ENCODE measurements at regions not wholly inside any gene's neighbourhood (a gene's known extent, or its start where the extent isn't known, plus 50 kb on each side); places are given as distances from the start of the nearest gene placed in this dataset.

DNA sequence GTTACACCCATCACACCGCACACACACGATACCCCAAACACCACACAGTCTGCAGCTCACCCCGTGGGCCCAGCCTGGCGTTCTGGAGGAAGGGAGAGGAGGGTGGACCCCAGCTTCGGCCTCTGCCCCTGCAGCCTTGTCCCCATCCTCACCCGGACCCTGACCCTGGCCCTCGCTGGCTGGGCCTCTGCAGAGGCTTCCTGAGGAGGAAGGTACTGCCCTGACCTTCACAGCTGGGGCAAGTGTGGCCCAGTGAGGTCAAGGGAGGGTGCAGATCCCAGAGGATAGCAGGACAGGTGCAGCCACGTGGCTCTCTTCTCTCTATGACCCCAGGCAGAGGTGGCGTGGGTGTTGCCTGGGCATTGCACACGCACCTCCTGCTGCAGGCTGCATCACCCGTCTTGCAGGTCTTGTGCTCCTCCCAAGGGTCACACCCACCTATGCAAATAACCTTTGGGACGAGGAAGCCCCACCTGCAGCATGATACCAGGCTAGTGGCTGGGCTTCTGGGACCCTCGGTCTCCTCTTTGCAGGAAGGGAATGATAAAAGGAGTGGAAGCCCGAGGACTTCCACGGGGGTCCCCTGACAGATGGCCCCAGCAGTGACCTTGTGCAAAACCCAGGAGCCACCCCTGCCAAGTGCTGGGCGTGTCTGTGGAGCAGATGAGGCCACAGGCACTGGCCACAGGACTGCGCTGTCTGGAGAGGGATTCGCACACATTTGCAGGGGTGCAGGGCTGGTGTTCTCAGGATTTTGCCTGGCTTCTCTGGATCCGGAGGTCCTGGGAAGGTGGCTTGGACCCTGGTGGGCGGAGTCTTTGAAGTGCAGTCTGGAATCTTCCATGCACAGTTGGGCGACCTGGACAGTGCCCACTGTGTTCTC, 1241.5 kb downstream of the BRD1 start:
- no peak for DNase-seq

DNA sequence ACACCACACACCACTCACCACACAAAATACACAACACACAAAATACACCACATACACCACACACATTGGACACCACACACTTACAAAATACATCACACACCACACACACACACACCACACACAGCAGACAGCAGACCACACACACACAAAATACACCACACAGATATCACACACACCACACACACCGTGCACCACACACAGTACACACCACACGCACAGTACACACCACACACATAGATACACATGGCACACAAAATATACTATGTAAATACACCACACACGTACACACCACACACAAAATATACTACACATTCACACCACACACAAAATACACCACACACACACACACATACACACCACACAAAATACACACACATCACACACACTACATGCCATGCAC, 1243.5 kb downstream of the BRD1 start:
- DNase-seq: no peak

DNA sequence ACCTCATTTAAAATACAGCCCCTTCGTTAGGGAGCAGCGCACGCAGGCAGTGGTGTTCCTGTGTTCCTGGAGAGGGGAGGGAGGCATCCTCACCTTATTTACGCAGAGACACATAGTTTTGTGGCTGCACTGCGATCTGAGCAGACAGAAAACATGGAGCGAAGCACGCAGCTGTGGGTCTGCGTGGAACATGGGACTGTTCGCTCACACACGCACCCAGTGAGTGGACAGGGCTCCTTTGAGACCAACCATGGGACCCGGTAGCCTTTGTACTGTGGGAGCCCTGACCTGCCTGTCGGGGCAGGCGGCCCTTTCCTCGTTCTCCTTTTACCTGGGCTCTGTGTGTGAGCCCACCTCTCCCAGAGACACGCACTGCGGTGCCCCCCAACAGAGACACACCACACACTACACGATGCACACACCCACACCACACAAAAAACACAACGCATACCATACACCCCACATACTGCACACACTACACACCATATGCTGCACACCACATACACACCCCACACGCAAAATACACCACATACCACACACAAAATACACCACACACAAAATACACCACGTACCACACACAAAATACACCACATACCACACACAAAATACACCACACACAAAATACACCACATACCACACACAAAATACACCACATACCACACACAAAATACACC, 1245.7 kb downstream of the BRD1 start:
- DNase-seq: no peak

DNA sequence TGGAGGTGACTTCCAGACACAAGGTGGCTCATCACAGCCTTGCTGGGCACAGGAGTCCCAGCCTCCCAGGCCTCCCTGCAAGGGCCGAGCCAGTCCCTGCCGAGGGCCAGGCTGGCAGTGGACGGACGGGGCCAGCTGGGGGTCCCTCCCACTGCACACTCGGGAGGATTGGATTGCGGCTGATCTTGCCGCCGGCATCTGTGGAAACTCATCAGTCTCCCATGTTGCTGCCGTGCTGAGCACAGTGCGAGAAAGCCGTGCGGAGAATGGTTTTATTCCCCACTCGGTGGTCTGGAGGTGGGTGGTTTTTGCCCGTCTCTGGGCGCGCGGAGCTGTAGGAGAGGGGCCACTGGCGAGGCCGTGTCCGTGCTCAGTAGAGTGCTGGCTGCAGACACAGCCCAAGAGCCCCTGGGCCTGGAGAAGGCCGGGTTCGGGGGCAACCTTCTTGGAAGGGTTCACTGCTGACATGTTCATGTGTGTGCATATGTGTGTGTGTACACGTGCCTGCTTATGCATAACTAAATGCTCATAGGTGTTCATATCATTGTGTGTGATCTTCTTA, 1246.4 kb downstream of the BRD1 start:
- DNase-seq: no peak

DNA sequence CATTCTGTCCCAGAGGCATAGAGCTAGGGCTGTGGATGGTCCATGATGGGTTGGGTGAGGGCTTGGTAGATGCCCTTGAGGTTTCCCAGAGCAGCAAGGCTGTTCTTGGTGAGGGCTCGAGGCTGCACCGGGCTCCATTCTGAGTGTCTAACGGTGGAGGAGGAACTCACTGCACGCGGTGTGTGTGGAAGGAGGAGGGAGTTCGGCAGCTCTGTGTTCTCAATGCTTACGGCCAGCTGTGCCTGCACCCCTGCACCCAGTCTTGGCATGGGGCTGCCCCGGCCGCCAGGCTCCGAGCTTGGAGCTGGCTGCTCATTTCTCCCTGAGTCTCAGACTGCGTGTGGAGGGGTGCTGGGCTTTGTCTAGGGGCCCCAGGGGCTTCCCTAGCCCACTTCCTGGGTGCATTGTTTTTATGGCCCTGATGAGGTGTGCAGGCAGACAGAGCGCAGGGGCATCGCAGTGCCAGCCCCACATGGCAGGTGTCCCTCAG, 1247.1 kb downstream of the BRD1 start:
- no peak for DNase-seq

DNA sequence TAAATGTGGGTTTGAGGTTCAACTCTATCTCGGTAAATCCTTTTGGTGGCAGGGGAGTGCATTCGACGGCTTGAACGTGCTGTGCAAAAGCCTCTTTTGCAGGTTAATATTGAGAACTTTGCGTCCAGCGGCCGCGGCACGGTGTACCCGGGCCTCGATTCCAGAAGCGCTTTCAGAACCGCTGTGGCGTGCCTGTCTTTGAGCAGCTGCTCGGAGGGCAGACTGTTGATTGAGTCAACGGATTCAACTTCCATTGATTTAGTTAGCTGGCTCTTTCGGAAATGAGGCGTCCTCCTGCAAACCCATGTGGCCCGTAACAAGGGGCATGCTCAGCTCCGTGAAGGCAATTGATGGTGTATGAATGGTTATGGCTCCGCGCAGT, 1247.8 kb downstream of the BRD1 start:
- DNase-seq: no peak

DNA sequence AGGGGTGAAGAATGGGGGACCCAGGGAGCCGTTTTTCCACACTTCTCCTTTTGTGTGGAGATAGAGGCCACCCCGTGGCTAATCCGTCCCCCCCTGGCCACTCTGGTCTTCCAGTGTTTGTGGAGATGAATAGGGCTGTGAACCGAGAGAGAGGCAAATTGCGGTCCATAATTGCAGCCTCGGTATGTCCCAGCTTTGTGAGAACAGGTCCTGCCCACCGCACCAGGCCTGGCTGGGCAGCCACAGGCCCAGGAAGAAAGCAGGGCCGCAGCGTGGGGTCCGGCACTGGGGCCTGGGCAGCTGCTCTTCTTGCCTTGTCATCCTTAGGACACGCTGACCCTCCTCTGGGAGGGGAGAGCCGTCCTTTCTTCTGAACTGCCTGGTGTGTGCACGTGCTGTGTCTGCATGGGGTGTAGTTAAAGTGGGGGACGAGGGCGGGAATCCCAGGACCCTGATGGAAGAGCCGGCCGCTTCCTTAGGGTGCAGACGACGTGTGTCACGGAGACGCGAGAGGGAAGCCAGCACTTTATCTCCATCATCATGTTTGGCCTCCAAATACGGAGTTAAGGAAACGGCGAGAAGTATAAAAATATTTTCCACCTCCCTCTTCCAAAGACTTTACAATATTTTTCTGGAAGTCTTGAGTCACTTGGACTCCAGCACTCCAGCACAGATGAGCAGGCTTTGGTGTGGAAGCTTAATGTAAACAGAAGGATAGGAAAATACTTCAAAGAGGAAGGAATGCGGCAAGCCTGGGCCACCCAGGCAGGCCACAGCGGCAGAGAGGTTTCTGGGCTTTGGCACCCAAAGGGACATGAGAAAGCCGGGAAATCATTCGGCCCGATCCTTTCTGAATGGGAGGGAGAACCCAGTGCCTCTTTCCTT, 1248.4 kb downstream of the BRD1 start:
- DNase-seq: no peak

DNA sequence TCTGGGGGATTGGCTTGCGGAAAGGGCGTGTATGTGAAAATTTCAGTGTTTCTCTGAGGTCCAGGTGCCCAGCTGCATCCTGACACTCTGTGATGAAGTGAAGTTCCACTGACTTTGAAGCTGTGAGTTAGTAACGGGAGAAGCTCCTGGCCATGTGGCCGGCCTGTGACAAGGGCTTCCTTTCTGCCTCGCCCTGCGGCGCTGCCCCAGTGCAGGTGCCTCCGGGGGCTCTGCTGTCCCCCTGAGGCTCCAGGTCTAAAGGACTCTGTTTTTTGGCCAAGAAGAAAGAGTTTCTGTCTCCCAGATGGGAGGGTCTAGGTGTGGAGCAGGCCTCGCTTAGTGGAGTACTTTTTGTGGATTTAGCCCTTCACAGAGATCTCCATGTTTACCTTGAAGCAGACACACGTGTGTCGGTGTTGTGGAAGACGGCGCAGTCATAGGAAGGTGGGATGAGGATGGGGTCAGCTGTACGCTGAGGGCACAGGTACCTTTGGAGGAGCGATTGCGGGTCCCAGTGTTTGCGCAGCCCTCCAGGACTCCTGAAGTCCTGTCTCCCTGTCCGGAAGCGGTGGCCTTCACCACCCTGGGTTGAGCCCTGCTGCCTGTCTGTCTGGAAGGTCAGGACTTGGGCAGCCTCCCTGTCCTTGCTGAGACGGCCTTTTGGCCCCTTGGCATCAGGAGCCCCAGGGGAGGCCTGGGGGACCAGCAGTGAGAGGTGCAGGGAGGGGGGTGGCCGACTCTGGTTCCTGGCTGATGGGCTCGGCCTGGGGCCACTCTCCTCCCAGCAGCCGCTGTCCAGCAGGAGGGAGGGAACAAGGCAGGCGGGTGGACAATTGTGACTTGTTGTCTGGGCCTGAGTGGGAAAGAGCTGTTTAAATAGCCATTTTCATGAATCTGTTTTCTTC, 1249.3 kb downstream of the BRD1 start:
- DNase-seq: no peak

DNA sequence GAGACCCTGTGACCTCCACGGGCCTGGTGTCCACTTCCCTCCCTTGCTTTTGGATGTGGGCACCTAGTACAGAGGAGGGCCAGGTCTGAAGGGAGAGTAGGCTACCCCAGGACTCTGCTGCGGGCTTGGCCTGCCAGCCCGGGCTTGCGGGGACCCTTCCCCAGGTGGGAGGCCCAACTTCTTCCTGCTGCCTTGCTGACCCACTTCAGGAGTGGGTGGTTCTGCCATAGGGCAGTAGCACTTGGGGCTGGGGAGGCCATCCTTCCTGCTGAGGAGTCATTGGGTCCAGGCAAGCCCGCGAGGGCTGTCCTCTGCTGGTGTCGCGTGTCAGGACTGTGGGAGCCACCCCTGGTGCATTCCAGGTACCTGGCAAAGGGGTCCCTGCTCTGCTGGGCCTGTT, 1250.0 kb downstream of the BRD1 start:
- no peak for DNase-seq

DNA sequence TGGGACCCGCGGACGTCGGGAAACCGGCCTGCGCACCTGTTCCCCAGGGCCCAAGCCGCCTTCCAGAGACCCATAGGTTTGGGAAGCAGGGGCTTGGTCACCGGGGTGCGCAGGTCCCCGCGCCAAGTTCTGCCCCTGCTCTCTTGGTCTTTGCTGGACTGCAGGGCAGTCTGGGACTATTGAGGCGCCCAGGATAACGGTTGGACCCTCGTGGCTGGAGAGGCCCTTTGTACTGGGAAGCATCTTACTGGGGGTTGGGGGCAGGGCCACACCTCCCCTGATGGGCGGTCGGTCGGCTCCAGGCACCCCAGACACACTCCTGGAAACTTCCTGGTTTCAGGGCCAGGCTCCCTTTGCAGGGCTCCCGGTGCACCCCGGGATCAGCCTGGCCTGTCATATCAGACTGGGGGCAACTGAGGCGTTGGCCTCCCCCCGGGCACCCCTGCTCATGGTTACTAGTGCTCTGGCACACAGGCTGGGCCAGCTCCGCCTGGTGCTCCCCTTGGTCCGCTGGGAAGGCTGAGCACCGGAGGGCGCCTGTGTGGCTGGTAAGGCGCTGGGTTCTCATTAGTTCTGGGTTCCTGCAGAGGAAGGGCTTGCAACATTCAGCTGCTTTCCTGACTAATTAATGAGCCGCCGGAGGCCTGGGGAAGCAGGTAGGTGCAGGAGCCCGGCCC, 1250.5 kb downstream of the BRD1 start:
- DNase-seq: no peak

DNA sequence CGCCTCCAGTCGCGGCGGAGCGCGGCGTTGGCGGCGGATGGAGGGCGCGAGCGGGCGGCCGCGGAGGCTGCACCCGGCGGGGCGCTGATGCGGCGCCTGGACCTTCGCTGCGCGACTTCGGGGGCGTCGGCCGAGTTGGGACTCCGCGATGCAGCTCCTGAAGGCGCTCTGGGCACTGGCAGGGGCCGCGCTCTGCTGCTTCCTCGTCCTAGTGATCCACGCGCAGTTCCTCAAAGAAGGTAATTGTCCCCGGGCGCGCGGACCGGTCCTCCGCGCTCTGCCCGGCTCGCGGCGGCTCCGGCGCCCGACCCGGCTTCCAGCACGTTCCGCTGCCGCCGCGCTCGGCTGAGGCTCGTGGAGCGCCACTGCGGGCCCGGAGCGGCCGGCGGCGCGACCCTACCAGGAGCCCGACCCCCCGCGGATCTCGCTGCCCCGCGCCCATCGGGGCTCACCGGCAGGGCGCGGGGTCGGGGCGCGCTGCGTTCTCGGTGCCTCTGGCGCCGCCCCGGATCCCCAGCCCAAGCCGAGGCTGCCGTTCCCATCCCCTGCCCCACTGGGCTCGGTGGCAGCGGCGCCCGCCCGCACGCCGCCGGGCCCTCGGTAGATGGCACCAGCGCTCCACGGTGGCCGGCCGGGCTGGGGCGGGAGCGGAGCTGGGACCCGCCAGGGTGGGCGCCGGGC, 1251.2 kb downstream of the BRD1 start:
- DNase-seq: no peak

DNA sequence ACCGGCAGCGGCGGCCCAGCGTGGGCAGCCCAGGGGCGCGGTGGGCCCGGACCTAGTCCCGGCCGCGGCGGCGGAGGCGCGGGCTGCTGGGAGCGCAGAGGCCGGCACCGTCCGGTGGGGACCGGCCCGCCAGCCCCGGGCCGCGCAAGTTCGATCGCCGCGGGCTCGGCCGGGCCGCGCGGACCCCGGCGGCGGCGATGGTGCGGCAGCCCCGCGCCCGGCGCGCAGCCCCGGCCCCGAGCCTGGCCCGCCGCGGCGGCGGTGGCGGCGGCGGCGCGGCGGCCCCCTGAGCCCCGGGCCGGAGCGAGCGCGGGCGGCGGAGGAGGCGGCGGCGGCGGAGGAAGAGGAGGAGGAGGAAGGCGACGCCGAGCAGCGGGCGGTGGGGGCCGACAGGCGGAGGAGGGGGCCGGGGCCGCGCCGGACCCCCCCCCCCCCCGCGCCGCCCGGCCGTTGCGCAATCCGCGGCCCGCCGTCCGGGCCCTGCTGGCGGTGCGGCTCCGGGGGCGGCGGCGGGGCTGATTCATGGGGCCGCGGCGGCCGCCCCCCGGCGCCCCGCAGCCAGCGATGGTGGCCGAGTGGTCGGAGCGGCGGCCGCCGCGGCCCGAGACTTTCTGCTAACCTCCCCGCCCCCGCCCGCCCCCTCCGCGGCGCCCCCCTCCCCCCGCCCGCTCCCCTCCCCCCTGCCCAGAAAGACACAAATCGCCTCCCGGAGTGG, 1251.9 kb downstream of the BRD1 start:
- no peak for DNase-seq

DNA sequence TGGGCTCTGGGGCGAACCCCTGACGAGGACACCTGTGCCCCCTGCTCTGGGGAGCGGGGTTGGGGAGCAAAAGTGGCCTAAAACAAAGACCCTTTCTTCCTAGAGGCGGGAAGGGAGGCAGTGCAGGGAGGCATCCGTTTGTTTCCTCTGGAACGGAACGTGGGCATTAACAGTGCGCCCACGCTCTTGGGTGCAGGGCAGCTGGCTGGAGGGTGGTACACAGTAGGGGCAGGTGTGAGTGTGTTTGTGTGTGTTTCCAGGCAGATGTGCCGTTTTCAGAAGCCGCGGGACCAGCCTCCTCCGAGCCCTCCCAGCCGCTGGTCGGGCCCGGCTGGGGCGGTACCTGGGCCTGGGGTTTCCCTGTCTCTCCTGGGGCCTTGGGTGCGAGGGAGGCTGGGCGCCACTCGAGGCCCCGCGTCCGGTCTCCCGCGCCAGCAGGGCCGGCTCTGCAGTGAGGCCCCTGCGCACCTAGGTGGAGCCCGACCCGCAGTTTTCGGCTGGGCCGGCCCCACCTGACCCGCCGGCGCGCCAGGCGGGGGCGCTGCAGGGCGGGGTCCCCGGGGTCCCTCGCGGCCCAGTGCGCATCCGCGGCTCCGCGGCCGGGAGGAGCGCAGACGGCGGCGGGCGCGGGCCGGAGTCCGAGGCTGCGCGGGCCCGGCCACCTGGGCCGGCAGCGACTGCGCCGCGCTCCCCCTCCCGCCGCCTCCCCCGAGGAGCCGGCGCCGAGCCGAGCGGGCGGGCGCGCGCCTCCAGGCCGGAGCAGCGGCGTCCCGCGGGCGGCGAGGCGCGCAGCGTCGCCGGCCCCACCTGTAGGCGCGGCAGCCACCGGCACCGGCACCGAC, 1252.7 kb downstream of the BRD1 start:
- peak; percentile 10 for DNase-seq

DNA sequence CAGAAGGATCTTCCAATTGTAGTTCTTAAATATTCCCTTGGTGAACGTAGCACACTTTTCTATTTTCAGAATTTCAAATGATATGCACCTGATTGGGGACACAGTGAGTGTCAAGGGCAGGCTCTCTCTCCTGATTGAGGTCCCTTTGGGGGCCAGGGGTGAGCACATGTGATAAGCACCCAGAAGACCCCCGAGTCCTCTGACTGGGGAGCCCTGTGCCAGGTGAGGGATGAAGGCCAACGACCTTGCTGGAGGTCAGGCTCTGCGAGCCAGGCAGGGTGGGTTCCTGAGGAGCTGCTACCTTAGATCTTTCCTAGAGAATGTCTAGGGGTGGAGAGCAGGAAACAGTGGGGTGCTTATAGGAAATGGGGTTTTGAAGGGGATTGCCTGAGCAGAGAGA, 1253.9 kb downstream of the BRD1 start:
- DNase-seq: no peak

DNA sequence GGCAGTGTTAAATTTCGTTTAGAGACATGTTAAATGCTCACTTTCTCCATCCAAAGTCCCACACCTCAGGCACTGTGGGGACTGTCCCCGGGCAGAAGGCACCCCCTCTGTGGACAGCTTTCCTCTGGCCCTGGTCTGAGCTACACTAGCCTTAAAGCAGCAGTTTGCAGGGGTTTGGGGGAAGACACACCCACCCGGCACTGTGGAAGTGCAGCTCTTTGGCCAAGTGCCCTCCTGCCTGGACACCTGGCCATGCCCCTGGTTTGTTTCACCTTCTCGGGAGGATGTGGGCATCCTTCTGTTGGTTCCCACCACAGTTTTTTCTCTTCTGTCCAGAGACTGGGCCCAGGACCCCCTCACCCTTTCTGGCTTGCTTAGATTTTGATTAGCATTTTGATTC, 1254.7 kb downstream of the BRD1 start:
- no peak for DNase-seq

DNA sequence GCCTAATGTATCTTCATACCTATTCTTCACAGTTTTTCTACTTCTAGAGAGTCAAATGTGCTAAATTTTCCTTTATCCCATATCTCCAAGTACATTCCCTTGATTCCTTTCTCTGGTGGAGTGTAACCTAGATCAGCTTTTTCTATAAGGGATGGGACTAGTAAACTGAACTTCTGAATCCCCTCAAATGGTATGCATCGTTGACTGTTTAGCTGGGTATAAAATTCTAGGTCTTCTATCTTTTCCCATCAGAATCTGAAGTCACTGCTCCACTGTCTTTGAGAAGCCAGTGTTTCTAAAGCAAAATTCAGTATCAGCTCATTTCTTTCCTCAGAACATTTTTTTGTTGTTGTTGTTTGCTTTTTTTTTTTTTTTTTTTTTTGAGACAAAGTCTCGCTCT, 1256.8 kb downstream of the BRD1 start:
- no peak for DNase-seq

DNA sequence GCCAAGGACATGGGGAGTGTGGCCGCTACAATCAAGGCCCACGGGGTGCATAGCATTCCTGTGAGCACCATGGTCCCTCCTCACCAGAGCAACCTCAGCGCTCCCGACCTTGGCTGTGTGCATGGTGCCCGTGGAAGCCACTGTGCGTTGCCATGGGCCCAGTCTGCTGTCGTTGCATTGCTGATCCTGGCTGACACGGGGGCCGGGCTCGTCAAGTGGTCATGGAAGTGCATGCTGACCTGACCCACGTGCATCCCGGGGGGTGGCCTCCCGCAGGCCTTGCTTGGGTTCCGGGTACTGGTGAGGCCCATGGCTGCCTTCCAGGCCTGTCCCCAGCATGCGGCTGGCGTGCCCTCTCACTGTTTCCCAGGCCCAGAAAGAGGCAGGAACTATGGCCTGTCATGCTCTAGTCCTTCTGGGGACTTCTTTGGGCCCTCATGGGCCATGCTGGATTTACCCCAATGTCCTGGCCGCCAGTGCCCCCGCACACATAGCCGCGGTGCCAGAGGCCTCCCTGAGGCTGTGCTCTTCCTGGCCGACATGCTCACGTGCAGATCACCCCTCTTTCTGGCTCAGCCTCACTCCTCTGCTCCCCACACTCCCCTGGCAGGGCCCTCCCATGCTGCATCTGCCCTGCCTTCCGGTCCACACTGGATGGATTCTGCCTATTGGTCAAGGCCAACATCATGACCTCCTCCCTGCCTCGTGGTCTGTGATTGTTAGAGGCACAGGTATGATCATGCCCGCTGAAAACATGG, 1258.0 kb downstream of the BRD1 start:
- no peak for DNase-seq

DNA sequence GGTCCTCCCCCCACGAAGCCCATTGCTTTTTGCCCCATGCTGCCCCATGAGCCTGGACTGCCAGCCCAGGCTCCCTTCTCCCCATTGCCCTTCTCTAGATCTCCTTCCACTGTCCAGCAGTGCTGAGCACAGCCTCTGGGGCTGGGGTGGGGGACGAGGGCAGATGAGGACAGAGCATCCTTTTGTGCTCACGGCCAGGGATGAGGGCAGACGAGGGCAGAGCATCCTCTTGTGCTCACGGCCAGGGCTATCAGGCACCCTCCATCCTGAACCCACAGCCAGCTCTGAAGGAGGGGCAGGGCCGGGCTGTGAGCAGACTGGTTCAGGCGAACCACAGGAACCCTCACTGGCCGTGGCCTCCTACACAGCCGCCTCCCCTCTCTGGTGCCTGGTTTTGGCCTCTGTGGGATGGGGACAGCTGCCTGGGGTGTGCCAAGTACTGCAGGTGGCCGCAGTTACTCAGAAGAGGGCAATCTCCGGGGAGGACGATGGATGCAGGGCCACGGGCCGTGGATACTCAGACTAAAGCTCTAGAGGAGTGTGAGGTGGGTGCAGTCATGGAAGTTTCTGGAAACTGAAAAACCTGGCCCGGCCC, 1258.8 kb downstream of the BRD1 start:
- DNase-seq: no peak
